NCI-H774 (cell line): ENCODE measurements at regions not wholly inside any gene's neighbourhood (a gene's known extent, or its start where the extent isn't known, plus 50 kb on each side); places are given as distances from the start of the nearest gene placed in this dataset.

ENCODE experiments used
- DNase-seq: peaks from one replicate; lab custom pipeline; 2025; lab: John Stamatoyannopoulos, UW

DNA sequence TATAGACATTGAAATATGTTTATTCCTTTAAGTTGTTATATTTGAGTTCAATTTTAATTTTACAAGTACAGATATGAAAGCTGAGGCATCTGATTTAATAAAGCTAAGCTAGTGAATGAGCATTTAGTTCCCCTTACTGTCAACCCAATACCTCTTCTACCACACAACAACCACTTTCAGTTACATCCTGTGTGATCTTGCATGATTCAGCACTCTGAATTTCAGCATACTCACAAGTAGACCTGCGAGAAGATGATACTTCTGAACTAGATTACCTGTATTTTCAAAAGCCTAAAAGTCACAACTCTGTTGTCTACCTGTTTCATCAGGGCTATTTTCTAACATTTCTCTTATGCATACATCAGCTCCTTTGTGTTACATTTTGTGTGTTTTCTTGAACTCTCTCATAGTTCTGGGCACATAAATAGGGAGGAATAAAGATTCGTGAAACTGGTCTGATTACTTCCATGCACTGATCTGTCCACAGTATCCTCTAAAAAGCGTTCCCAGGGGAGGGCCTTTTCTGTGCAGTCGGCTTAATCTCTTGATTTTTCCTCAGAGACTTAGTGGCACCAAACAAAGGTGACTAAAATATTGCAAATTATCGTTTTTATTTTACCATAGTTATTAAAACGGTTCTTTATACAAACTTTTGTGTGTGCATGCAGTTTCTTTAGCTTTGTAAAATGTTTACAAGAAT is 2025.5 kb upstream of the NUDT12 start:
- DNase-seq: no peak

DNA sequence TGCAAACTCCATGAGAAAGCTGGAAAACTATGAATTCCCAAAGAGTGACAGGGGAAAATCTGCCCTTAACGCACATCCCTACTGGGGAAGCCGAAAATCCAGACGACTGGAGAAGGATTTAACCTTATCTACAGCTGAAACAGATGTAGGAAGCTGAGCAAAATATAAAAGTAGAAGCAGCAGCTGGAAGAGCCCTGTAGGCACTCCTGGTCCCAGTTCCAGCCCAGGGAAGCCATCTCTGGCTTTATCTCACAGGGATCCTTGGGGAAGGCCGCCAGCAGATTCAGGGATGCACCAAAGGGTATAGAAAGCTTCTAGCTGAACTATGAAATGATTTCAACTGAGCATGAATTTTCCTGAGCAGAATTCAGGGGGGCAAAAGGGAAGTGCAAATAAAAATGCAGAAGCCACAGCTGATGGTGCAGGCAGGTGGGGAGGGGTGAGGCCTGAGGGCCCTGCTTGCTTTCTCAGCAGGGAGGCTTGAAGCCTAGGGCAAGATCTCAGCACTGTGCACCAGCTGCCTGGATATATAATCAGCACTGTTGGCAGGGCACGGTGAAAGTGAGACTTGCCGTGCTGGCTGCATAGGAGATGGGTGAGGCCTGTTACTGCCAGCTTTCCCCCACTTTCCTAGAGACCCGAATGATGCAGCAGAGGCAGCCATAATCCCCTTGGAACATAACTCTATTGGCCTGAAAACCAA is 2019.5 kb upstream of the NUDT12 start:
- DNase-seq: no peak

DNA sequence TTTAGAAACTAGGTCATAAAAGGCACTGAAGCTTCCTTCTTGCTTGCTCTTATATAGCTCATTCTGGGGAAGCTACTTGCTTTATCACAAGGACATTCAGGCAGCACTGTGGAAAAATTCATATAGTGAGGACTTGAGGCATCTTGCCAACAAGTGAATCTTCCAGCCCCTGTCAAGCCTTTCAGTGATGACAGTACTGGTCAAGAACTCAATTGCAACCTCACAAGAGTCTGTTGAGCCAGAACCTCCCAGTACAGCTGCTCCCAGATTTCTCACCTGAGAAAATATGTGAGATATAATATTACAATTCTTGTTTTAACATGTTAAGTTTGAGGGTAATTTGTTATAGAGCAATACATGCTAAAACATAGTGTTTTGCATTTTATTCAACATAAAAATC is 2011.0 kb upstream of the NUDT12 start:
- no peak for DNase-seq

DNA sequence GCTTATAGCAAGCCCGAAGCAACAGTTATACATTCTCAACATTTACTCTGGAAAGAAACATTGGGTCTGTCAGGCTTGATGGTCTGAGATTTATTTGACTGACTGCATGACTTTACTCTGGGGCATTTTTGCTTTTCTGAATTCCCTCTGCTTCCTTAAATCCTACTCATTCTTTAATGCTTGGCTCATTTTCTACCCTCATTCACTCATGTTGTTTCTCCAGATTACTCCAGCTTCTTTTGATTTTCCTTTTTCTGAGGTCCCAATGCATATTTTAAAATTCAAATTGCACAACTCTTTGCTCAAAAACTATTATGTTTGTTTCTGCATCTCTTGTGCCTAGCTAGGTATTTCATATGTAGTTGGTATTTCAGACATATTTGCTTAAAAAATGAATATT is 2002.9 kb upstream of the NUDT12 start:
- no peak for DNase-seq

DNA sequence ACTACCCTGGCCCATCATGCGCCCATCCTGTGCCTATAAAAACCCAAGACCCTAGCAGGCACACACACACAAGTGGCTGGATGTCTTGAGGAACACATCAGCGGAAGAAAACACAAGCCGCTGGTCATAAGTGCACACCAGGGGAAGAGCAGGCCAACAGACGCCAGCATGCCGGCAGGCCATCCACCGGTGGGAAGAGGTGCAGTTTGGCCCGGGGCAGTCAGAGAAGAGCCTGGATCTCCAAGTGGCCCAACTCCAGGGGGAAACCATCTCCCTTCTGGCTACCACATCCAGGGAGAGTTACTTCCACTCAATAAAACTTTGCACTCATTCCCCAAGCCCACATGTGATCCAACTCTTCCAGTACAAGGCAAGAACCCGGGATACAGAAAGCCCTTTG is 2001.3 kb upstream of the NUDT12 start:
- no peak for DNase-seq

DNA sequence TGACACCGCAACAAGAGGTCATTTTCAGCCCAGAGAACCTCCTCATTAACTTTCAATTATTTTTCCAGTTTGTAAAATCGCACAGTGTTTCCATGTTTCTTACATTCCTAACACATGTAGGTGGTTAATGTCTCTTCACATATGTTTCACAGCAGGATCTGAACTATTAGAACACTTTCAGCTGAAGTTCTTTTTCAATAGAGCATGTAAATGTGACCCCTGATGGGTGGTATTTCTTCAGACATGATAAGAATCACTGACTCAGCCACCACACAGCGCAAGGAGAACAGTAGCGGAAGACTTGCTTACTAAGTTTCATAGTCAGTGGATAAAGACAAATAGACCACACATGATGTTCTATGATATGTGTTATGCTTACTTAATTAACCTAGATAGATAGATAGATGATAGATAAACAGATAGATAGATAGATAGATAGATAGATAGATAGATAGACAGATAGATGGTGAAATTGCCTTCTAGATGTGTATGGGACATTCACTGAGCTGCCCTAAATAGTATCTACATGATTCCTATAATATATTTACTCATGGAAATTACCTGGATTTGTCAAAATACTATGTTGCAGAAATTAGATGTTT is 1992.1 kb upstream of the NUDT12 start:
- DNase-seq: no peak

DNA sequence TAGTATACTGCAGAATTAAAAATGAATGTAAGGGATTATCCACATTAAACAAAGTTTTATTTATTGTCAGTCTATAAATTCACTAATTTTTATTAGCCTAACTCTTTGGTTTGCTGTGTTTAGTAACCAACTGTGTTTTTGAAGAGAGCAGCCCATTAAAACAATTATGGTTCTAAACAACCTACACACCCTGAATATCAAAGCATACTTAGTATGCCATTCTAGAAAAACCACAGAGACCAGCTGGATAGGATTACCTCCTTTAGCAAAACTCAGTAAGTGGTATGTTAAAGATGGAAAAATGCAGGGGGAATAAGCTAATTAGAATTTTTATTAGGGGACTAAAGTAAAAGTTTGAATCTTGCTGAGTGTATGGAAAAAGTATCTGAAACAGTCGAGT is 1981.7 kb upstream of the NUDT12 start:
- no peak for DNase-seq

DNA sequence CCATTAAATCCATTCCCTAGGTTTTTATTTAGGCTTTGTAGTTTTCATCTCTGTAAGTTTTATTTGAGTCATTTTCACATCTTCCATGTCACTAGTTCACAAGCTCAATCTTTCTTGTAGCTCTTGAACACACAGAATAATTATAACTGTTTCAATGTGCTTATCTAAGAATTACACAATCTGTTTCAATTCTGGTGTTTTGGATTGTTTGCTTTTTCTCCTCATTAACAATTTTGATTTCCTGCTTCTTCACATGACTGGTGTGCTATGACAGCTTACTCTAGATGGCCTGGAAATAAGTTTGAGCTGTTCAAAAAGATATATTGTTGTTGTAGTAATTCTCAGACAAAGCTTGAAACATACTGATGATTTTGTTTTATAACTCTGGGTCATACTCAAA is 1974.1 kb upstream of the NUDT12 start:
- no peak for DNase-seq

DNA sequence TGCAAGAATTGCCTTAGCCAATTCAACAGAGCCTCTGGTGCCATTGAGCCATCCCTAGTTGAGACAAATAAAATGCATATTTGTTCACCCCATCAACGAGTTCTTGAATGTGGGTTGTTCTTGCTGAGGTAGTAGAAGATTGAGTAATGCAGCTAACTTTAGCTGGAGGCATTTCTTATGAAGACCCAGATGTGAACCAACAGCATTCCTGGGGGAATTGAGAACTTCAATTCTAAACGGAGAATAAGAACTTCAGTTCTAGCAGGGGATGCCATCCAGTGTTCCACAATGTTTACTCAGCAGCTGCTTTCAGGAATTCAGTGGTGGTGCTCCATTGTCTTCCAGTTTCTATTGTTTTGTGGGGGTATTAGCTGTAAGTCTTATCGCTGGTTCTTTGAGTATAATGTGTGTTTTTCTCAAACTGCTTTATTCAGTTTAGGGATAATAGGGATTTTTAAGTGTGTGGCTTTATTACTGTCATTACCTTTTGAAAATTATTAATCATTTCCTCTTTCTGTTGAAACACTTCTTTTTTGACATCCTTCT is 1968.2 kb upstream of the NUDT12 start:
- no peak for DNase-seq

DNA sequence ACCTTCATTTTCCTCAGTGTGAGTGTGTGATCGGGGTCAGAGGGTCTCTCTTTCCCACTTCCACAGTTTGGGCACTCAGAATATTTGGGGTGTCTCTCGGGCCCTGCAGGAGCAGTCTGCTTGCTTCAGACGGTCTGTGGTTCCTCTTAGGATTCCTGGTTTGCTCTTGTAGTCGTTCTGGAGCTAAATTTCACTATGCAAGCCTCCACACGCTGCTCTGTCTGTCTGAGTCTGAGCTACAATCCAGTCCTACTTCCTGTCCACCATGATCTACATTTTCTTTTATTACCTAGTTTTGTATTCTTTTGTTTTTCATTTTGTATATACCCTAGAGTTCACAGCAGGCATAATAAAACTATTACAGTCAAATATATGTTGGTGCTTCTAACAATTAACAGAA is 1967.3 kb upstream of the NUDT12 start:
- no peak for DNase-seq

DNA sequence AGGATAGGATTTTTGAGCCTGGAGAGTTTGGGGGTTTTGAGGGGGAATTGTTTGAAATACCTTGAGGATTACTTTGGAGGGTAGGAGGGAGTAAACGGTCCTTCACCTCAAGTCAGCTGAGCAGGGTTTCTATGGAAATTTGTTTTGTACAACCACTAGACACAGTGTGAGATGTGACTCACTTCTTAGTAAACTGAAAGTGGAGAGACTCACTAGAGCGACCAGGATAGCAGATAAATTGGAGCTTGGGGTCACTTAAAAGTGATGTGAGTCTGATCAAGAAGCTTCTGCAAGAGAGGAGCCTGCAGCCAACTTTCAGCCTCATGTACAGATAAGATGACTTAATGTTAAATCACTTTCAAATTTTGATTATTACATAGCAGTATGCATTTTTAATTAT is 1945.9 kb upstream of the NUDT12 start:
- DNase-seq: no peak

DNA sequence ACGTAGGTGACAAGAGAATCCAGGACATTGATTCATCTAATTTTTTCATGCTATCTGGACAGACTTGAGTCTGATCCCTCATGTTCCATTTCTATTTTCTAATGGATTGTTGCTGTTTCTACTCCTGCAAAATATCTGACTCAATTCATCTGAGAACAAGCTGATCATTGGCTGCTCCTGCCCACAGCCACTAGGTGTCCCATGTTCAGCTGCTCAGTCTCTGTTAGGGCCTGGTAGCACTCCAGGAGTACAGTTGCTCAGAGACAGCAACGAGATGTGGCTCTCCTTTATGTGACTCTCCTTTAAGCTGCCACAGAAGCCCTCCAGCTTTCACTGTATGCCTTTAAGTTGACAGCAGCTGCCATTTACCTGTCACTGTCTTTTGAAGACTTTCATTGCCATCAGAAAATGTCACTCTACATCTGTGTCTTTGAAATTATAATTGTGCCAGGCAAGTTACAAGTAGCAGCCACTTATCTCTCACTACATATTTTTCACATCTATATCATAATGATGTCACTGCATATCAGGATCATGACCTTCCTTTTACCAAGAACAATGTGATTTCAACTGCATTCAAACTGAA is 1944.2 kb upstream of the NUDT12 start:
- DNase-seq: no peak

DNA sequence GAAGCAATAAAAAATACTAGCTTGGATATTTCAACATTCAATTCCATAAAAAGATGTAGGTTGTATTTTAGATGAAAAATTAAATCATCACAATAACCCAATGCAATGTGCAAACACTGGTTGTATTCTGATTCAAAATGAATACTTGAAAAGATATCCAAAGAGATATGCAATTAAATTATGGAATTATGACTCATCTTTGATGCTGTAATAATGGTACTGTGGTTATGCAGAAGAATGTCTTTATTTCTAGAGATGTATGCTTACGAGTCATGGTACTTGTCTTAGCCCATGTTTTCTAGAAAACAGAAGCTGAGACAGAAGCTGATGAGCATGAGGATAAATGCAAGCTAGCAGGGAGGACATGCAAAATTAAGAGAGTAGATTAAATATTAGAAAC is 1941.4 kb upstream of the NUDT12 start:
- no peak for DNase-seq

DNA sequence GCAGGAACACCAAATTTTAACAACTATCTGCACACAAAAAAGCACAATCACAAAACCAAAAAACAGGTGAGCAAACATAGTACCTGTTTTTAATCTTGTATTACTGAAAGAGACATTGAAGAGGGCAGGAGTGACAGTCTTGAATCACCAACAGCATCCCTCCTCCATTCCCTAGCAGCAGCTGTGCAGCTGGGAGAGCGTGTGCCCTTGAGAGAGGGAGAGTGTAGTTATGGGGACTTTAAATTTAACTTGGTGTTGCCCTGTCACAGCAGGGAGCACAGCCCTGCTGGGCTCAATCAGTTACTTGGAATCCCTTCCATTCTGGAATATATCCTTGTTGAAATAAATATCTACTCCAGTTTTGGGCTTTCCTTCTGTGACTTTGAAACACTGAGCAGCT is 1938.7 kb upstream of the NUDT12 start:
- peak; percentile 27 for DNase-seq

DNA sequence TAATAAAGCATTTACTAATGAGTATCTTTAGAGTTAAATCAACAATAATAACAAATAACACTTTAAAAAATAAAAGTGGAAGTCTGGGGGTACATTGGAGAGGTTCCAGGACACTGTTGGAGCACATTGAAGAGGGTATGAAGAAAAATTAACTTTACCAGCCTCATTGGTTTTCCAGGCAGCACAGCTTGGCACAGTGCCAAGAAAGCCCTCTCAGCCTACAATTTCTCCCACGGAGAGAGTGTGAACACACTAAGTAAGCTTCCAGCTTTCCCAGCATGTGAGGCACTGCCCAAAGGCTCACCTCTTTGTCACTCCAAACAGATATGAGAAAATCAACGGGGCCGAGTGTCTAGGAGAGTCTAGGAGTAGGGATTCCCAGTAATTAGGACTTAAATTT is 1912.8 kb upstream of the NUDT12 start:
- DNase-seq: no peak

DNA sequence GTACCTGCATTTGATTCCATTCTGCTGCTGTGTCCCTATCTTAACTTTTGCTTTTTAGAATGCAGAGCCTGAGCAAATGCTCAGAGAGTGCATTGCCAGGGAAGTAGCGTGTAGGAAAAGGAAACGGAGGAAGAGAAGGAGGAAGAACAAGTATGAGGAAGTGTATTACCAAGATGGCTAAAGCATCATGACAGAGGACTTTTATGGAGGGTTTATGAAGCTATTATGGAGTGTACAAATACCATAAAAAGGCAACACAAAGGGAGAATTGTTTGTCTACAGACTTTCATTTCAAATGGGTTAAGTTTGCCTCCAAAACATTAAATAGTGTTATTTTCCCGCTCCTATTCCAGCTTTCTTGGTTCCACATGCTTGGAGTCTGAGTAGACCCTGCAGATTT is 1899.8 kb upstream of the NUDT12 start:
- no peak for DNase-seq

DNA sequence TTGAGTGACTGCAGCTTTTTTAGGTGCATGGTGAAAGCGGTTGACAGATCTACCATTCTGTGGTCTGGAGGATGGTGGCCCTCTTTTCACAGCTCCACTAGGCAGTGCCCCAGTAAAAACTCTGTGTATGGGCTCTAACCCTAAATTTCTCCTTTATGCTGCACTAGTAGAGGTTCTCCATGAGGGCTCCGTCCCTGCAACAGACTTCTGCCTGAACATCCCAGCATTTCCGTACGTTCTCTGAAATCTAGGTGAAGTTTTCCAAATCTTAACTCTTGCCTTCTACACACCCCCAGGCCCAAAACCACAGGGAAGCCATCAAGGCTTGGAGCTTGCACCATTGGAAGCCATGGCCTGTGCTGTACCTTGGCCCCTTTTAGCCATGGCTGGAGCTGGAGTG is 1898.1 kb upstream of the NUDT12 start:
- DNase-seq: no peak

DNA sequence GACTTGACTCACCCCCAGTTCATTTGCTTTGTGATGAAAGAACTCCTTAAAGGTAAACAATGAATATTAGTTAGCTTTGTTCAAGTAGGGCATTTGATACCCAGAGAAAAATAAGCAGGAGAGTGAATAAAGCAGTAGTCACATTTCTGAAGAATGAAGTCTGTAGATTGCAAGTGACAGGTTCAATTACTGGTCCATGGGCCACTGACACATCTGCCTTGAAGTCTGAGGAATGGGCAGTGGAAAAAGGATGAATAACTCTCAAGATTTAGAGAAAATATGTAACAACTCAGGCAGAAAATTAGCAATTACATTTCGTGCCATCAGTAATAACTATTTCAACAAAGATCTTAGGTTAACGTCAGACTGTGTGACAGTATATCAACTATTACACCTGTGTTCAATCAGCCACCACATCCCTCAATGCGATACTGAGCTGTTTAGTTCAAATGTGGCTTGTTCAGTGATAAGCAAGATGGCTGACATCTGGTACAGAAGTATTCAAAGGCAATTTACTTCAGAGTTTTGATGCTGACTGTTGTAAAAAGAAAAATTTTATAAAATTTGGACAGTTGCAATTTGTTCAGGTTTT is 1890.7 kb upstream of the NUDT12 start:
- DNase-seq: no peak

DNA sequence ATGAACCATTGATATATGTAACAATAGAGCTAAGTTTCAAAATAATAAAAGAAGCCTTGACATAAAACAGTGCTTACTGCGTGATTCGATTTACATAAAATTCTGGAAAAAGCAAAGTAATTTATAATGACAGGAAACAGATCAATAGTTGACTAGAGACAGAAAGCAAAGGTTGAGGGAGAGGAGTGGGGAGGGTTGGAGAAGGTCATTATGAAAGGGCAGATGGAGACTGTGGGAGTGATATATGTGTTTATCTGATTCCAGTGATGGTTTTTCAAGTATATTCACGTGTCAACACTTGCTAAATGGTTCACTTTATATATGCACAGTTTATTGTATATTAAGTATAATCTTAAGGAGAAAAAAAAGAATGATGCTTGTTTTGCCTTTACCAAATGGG is 1885.7 kb upstream of the NUDT12 start:
- no peak for DNase-seq

DNA sequence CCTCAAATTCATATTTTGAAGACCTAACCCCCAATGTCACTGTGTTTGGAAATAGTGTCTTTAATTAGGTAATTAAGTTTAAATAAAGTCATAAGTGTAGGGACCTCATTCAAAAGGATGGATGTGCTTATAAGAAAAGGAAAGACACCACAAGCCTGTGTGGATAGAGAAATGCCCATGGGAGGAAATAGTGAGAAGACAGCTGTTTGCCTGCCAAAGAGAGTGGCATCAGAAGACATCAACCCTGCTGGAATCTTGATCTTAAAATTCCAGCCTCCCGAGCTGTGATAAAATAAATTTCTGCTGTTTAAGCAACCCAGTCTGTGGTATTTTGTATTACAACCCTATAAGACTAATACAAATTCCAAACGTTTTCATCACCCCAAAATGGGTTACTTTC is 1867.9 kb upstream of the NUDT12 start:
- DNase-seq: no peak

DNA sequence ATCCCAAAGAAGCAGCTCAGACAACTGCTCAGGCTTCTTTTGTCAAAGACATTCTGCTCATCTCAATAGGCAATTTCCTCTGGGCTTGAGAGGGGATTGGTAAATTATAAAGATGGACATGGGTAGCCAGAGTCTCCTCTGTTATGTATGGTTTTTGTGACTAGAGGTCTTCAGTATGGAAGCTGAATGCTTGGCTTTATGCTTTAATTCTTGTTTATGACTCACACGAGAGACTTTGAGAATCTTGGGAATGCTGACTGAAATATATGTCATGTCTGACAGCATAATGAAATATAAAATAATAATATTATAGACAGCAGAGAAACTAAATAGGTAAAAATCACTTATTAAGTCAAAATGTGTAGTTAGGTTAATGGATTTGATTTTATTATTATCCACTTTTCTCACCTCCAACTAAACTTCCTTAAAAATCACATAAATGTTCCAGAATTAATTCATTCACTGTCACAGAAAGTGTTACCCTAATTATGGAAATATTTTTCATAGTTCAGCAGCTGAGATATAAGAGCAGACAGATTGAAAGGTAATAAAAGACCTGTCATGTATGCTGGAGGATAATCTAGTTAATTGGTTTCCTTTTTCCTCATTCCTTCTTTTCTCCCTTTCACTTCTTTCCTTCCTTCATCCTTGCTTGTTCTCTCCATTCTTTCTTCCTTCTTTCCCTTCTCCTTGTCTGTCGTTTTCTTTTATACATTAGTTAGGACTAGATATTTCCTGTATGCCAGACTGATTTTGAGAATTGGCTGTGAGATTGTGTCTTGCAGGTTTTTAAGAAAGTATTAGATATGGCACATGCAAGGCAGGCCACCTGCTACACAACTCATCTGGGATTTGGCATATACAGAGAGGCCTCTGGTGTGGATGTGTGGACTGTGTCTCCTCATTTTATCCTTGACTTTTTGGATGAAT is 1866.1 kb upstream of the NUDT12 start:
- DNase-seq: no peak
